T-helper 2 cell treated with Interferon-gamma antibody and Interleukin-4, amounts not matched to agents 5 μg/mL and 100 μg/mL, for 36 hours (primary cell): ENCODE measurements at regions not wholly inside any gene's neighbourhood (a gene's known extent, or its start where the extent isn't known, plus 50 kb on each side); places are given as distances from the start of the nearest gene placed in this dataset.
"Not testable (repeated sequence)": the region's sequence is repeated elsewhere in the genome, so short reads cannot be mapped to it uniquely, and the experiment has no call there.

Experiments used
- DNase-seq: peaks from one replicate; pipeline ENCODE4 v3.0.0; 2021; ENCODE audit warnings: low spot score
- H3K27ac Mint-ChIP-seq: one replicate; pipeline ENCODE4 v1.8.0; 2021; ENCODE audit warnings: mild to moderate bottlenecking, mixed read lengths
- H3K27me3 Mint-ChIP-seq: one replicate; pipeline ENCODE4 v1.8.0; 2021; ENCODE audit warnings: low read depth, mixed read lengths
- H3K36me3 Mint-ChIP-seq: one replicate; pipeline ENCODE4 v1.8.0; 2021; ENCODE audit warnings: low read depth, mixed read lengths
- H3K4me1 Mint-ChIP-seq: one replicate; pipeline ENCODE4 v1.8.0; 2021; ENCODE audit warnings: low read depth, mixed read lengths
- H3K4me3 Mint-ChIP-seq: one replicate; pipeline ENCODE4 v1.8.0; 2022; ENCODE audit warnings: mild to moderate bottlenecking, moderate library complexity, mixed read lengths
- H3K9me3 Mint-ChIP-seq: one replicate; pipeline ENCODE4 v1.8.0; 2021; ENCODE audit warnings: mixed read lengths

GRCh38 chr5:62767077-62767476 is 188.5 kb downstream of the LRRC70 start:
- Mint-ChIP-seq H3K4me1 (no peaks in the 10 kb centered on the region), H3K9me3 (no peaks in the 10 kb centered on the region), H3K27me3 (no peaks in the 10 kb centered on the region), H3K36me3 (no peaks in the 10 kb centered on the region), H3K27ac (no peak overlapping the region), H3K4me3 (no peak overlapping the region)
- DNase-seq, result no peak

GRCh38 chr5:62762503-62762902 is 183.9 kb downstream of the LRRC70 start:
- no peak overlapping the region for H3K27ac Mint-ChIP-seq
- H3K4me1 Mint-ChIP-seq, result no peaks in the 10 kb centered on the region
- no peaks in the 10 kb centered on the region for H3K36me3 Mint-ChIP-seq
- DNase-seq, result no peak
- no peaks in the 10 kb centered on the region for H3K27me3 Mint-ChIP-seq
- no peak overlapping the region for H3K4me3 Mint-ChIP-seq
- H3K9me3 Mint-ChIP-seq, result no peaks in the 10 kb centered on the region

- not testable (repeated sequence) for H3K9me3 Mint-ChIP-seq, H3K4me3 Mint-ChIP-seq, H3K36me3 Mint-ChIP-seq, H3K27ac Mint-ChIP-seq, H3K4me1 Mint-ChIP-seq, DNase-seq, H3K27me3 Mint-ChIP-seq
Measured at GRCh38 chr5:62757686-62758085, 179.1 kb downstream of the LRRC70 start.

GRCh38 chr5:62752998-62753367 is 174.4 kb downstream of the LRRC70 start:
- H3K27me3 Mint-ChIP-seq, H3K27ac Mint-ChIP-seq, H3K9me3 Mint-ChIP-seq, DNase-seq, H3K36me3 Mint-ChIP-seq, H3K4me3 Mint-ChIP-seq, H3K4me1 Mint-ChIP-seq: not testable (repeated sequence)

DNA sequence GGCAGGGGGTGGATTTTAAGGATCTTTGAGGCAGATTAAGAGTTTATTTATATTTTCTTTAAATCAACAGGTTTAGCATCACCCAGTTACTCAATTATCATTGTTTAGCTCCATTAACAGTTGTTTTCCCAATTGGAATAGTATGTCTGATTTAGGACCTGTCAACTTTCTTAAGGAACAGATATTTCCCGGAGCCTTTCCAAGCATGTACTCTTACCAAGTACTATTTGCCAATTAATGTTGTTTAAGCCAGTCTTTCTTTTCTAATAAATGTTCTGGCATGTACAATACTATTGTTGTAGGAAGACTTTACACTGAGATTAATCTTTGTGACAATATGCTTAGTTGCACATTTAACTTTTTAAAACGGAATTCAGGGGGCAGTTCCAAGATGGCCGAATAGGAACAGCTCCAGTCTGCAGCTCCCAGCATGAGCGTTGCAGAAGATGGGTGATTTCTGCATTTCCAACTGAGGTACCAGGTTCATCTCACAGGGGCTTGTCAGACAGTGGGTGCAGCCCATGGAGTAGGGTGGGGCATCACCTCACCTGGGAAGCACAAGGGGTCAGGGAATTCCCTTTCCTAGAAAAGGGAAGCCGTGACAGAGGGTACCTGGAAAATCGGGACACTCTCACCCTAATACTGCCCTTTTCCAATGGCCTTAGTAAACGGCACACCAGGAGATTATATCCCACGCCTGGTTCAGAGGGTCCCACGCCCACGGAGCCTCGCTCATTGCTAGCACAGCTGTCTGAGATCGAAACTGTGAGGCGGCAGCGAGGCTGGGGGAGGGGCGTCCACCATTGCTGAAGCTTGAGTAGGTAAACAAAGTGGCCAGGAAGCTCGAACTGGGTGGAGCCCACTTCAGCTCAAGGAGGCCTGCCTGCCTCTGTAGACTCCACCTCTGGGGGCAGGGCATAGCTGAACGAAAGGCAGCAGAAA is 173.7 kb downstream of the LRRC70 start:
- H3K4me1 Mint-ChIP-seq, H3K36me3 Mint-ChIP-seq, H3K4me3 Mint-ChIP-seq, H3K27ac Mint-ChIP-seq, H3K9me3 Mint-ChIP-seq, DNase-seq, H3K27me3 Mint-ChIP-seq: not testable (repeated sequence)

GRCh38 chr5:62742207-62742606 is 163.6 kb downstream of the LRRC70 start:
- H3K4me3 Mint-ChIP-seq, result no peak overlapping the region
- peaks cover 13% of the 10 kb centered on the region for H3K27me3 Mint-ChIP-seq
- H3K27ac Mint-ChIP-seq, result no peak overlapping the region
- H3K4me1 Mint-ChIP-seq, result no peaks in the 10 kb centered on the region
- no peaks in the 10 kb centered on the region for H3K36me3 Mint-ChIP-seq
- no peaks in the 10 kb centered on the region for H3K9me3 Mint-ChIP-seq
- no peak for DNase-seq

DNA sequence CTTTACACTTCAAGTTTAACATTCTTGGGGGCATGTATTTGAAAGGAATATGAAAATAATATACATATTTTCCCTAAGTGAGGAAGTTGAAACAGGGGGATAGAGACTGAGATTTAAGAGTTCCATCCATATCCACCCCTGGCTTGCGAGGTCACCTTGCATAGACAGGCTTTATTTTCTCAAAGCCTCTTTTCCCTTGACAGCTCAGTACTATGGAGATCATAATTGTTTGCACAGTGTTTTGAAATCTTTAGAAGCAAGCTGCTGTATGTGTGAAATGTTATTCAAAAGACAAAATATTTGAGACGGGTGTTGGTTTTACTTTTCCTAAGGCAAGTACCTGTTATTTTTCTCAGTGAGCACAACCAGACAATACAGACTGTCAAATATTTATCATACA is 163.1 kb downstream of the LRRC70 start:
- peaks cover 17% of the 10 kb centered on the region for H3K27me3 Mint-ChIP-seq
- no peaks in the 10 kb centered on the region for H3K4me1 Mint-ChIP-seq
- H3K9me3 Mint-ChIP-seq, result no peaks in the 10 kb centered on the region
- no peak for DNase-seq
- H3K36me3 Mint-ChIP-seq, result no peaks in the 10 kb centered on the region
- H3K4me3 Mint-ChIP-seq, result no peak overlapping the region
- no peak overlapping the region for H3K27ac Mint-ChIP-seq

GRCh38 chr5:62737766-62738165 is 159.1 kb downstream of the LRRC70 start:
- H3K27ac Mint-ChIP-seq, result no peak overlapping the region
- H3K4me1 Mint-ChIP-seq, result no peaks in the 10 kb centered on the region
- no peaks in the 10 kb centered on the region for H3K36me3 Mint-ChIP-seq
- H3K27me3 Mint-ChIP-seq, result peaks cover 28% of the 10 kb centered on the region
- no peak overlapping the region for H3K4me3 Mint-ChIP-seq
- H3K9me3 Mint-ChIP-seq, result peaks cover 6% of the 10 kb centered on the region
- no peak for DNase-seq

- Mint-ChIP-seq H3K27me3 (peaks cover 22% of the 10 kb centered on the region), H3K36me3 (no peaks in the 10 kb centered on the region), H3K4me3 (no peak overlapping the region), H3K27ac (no peak overlapping the region), H3K4me1 (peaks cover 9% of the 10 kb centered on the region), H3K9me3 (peaks cover 17% of the 10 kb centered on the region)
- DNase-seq, result no peak
Measured at GRCh38 chr5:62732677-62733121, 154.1 kb downstream of the LRRC70 start.

DNA sequence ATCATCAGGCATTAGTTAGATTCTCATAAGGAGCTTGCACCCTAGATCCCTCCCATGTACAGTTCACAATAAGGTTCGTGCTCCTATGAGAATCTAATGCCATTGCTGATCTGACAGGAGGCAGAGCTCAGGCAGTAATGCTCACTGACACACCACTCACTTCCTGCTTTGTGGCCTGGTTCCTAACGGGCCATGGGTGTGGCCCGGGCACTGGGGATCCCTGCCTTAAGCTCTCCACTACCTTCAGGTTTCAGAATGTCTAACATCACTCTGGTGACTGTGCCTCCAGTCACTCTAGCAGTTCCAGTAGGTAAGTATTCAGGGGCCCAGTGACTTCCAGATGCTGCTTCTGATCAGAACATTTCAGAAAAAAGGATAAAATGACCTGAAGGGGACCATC is 152.4 kb downstream of the LRRC70 start:
- DNase-seq, result no peak
- Mint-ChIP-seq H3K27ac (no peak overlapping the region), H3K27me3 (peaks cover 14% of the 10 kb centered on the region)

DNA sequence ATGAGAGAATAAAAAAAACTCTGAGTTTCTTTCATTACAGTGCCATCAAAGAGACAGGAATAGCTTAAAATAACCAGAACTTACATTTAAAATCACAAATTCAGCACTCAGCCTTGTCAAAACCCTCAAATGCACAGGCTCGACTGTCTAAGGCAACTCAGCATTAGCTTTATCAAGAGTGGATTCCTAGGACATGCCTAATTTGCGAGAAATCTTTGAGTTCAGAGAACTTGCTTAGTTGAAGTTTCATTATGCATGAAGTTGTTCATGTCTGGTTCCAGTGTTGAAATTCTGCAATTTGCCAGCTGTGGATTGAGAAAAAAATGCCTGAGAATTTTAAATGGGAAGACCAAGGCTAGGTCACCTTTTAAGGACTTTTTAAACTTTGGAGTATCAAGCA is 151.1 kb downstream of the LRRC70 start:
- Mint-ChIP-seq H3K27ac (no peak overlapping the region), H3K9me3 (peaks cover 17% of the 10 kb centered on the region), H3K4me1 (peaks cover 9% of the 10 kb centered on the region), H3K36me3 (no peaks in the 10 kb centered on the region), H3K4me3 (no peak overlapping the region), H3K27me3 (peaks cover 8% of the 10 kb centered on the region)
- no peak for DNase-seq

More for the DNA sequence above, 152.4 kb downstream of the LRRC70 start:
- Mint-ChIP-seq H3K9me3 (peaks cover 17% of the 10 kb centered on the region), H3K4me1 (peaks cover 9% of the 10 kb centered on the region), H3K36me3 (no peaks in the 10 kb centered on the region), H3K4me3 (no peak overlapping the region)

DNA sequence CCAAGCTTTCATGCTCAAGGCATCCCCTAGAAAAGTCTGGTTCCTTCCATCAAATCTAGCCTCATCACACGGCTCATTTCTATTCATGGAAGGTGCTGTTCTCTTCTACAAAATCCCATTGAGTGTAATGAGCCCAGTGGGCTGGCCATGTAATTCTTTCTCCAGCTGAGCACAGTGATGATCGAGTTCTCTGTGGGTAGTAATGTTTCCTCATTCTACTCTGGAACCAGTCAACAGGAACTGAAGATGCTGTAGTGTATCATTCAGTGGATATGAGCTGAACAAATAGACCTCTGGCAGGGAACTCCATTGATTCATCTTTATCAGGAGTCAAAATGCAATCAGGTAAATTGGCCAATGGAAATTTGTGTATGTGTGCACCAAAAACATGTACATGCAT is 149.2 kb downstream of the LRRC70 start:
- peaks cover 11% of the 10 kb centered on the region for H3K9me3 Mint-ChIP-seq

GRCh38 chr5:62727184-62727583 is 148.6 kb downstream of the LRRC70 start:
- DNase-seq, result no peak
- Mint-ChIP-seq H3K27me3 (peaks cover 6% of the 10 kb centered on the region), H3K27ac (no peak overlapping the region), H3K9me3 (peaks cover 11% of the 10 kb centered on the region), H3K36me3 (no peaks in the 10 kb centered on the region), H3K4me3 (no peak overlapping the region), H3K4me1 (peaks cover 9% of the 10 kb centered on the region)

More for the DNA sequence above, 149.2 kb downstream of the LRRC70 start:
- Mint-ChIP-seq H3K27me3 (peaks cover 2% of the 10 kb centered on the region), H3K4me1 (peaks cover 9% of the 10 kb centered on the region), H3K27ac (no peak overlapping the region), H3K36me3 (no peaks in the 10 kb centered on the region), H3K4me3 (no peak overlapping the region)
- no peak for DNase-seq

GRCh38 chr5:62722360-62722759 is 143.7 kb downstream of the LRRC70 start:
- DNase-seq, result no peak
- Mint-ChIP-seq H3K4me3 (no peak overlapping the region), H3K4me1 (peaks cover 3% of the 10 kb centered on the region), H3K9me3 (no peaks in the 10 kb centered on the region), H3K36me3 (no peaks in the 10 kb centered on the region), H3K27ac (no peak overlapping the region), H3K27me3 (peaks cover 19% of the 10 kb centered on the region)

- Mint-ChIP-seq H3K9me3 (no peaks in the 10 kb centered on the region), H3K4me3 (no peak overlapping the region), H3K27me3 (peaks cover 24% of the 10 kb centered on the region), H3K4me1 (peaks cover 3% of the 10 kb centered on the region), H3K27ac (no peak overlapping the region), H3K36me3 (no peaks in the 10 kb centered on the region)
- no peak for DNase-seq
Measured at GRCh38 chr5:62720031-62720441, 141.4 kb downstream of the LRRC70 start.
